ENCODE measurements at regions not wholly inside any gene's neighbourhood (a gene's known extent, or its start where the extent isn't known, plus 50 kb on each side); places are given as distances from the start of the nearest gene placed in this dataset.

- DNase-seq (ENCODE audit: low spot score): no peak
Measured at GRCh38 chr11:105193260-105193659, 53.7 kb upstream of the CARD18 start.

DNA sequence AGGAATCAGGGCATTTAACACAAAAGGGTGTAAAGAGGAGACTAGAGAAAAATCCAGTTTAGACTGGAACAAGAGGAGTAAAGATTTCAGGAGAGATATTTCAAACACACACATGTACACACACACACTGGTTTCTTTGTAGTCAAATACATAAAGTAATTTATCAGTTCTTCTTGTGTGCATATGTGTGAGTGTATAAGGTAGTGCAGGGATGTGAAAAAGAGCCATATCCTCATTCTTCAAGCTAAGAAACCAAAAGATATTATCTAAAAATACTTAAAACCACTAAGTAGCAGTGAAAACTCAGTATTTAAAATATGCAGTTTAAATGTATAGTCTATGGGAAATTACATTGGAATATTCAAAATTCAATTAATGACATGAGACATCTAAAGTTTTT, 52.5 kb upstream of the CARD18 start:
- no peak for DNase-seq (ENCODE audit: low spot score)

- DNase-seq (ENCODE audit: low spot score): no peak
Measured at GRCh38 chr11:105189581-105189980, 50.0 kb upstream of the CARD18 start.
